Effector memory CD4-positive, alpha-beta T cell (primary cell): ENCODE measurements at regions not wholly inside any gene's neighbourhood (a gene's known extent, or its start where the extent isn't known, plus 50 kb on each side); places are given as distances from the start of the nearest gene placed in this dataset.

Experiments
- DNase-seq, 3 donors: peaks; one replicate each; pipeline ENCODE4 v3.0.0-alpha.2; 2020
- H3K27ac ChIP-seq: 2 replicates; pipeline ENCODE4 v1.7.0; 2013; ENCODE audit warnings: mild to moderate bottlenecking, low read length, moderate library complexity; ENCODE audit not compliant: insufficient read depth, poor library complexity, severe bottlenecking
- H3K27me3 ChIP-seq: replicated peaks from 2 replicates; pipeline ENCODE4 v1.7.0; 2013; ENCODE audit warnings: mild to moderate bottlenecking, low read length; ENCODE audit not compliant: insufficient read depth, control insufficient read depth, poor library complexity, severe bottlenecking
- H3K36me3 ChIP-seq: 2 replicates; pipeline ENCODE4 v1.7.0; 2013; ENCODE audit warnings: mild to moderate bottlenecking, low read length, moderate library complexity; ENCODE audit not compliant: control insufficient read depth, insufficient read depth
- H3K4me1 ChIP-seq: 2 replicates; pipeline ENCODE4 v1.7.0; 2013; ENCODE audit warnings: low read length, mild to moderate bottlenecking; ENCODE audit not compliant: control insufficient read depth, insufficient read depth, poor library complexity, severe bottlenecking
- H3K4me3 ChIP-seq: 2 replicates; pipeline ENCODE4 v1.7.0; 2013; ENCODE audit warnings: low read length, low read depth, mild to moderate bottlenecking; ENCODE audit not compliant: insufficient read depth, poor library complexity, severe bottlenecking
- H3K9me3 ChIP-seq: 2 replicates; pipeline ENCODE4 v1.7.0; 2013; ENCODE audit warnings: mild to moderate bottlenecking, low read length, moderate library complexity; ENCODE audit not compliant: control insufficient read depth

DNA sequence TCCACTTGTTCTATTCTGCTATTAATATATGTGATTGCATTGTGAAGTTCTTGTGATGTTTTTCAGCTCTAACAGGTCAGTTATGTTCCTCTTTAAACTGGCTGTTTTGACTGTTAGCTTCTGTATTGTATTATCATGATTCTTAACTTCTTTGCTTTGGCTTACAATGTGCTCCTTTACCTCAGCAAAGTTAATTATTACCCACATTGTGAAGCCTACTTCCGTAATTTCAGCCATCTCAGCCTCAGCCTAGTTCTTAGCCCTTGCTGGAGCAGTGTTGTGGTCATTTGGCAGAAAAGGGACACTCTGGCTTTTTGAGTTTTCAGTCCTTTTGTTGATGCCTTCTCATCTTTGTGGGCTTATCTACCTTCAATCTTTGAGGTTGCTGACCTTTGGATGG lies 440.2 kb downstream of the TBC1D32 start:
- DNase-seq = no peak
- H3K36me3 ChIP-seq = no peaks in the 10 kb centered on the region
- H3K27me3 ChIP-seq = no peaks in the 10 kb centered on the region
- H3K9me3 ChIP-seq = no peaks in the 10 kb centered on the region
- no peak overlapping the region for H3K4me3 ChIP-seq
- H3K4me1 ChIP-seq = no peaks in the 10 kb centered on the region
- no peak overlapping the region for H3K27ac ChIP-seq

DNA sequence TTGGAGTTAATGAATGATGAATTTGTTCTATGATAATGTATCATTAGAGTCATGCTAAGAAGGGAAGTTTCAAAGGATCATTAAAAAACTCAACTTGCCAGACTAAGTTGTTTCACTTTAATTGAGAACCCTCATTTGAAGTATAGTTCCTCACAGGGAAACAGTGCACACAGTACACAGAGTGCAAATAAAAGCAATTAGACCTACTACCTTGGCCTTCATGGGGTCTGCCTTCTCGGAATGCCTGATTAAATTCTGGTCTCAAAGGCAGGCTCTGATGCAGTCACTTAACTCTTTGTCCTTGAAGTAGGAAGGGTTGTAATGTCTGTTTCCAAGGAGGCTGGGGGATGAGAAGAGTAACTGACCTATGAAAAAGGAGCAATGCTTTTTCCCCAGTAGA lies 457.3 kb downstream of the TBC1D32 start:
- Histone ChIP-seq H3K9me3 (no peaks in the 10 kb centered on the region), H3K27me3 (no peaks in the 10 kb centered on the region), H3K4me1 (no peaks in the 10 kb centered on the region), H3K36me3 (no peaks in the 10 kb centered on the region), H3K4me3 (no peak overlapping the region), H3K27ac (no peak overlapping the region)
- no peak for DNase-seq

DNA sequence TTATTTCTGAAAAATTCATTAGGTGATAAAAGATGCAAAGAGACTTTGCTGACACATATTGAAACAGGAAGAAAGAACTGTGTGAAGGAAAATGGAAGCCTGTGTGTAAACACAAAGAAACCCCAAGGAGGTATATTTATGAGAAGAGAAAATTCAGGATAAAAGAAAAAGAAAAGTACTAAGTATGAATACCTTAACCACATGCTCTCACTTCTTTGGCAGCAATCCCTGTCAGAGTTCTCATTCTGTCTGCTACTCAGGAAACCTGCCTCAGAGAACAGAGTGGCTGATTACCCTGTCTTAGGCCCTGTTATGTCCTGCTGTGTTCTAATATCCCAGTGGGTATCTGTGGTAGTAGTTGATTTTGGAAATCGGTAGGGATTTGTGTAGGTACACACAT lies 457.9 kb downstream of the TBC1D32 start:
- no peaks in the 10 kb centered on the region for H3K4me1 ChIP-seq

DNA sequence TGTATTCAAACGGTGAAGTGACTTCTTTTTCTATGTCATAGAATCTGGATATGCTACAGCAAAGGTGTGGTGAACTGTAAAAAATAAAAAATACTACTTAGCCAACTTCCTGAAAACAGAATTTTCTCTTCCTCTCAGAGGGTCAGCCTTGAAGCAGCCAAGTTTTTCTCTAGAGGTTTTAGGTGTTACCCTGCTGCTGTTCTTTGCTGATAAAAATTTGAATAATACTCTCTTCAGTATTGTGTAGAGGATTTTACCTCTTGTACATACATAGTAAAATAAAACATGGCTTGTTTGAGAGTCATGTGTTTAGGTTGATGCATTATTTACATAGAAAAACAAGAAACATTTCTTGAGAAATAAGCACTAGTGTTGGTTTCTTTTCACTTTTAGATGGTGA lies 458.4 kb downstream of the TBC1D32 start:
- H3K4me1 ChIP-seq = no peaks in the 10 kb centered on the region
- no peaks in the 10 kb centered on the region for H3K9me3 ChIP-seq
- H3K36me3 ChIP-seq = no peaks in the 10 kb centered on the region
- no peak overlapping the region for H3K4me3 ChIP-seq
- no peak overlapping the region for H3K27ac ChIP-seq
- DNase-seq = no peak
- no peaks in the 10 kb centered on the region for H3K27me3 ChIP-seq

More for the DNA sequence above, 457.9 kb downstream of the TBC1D32 start:
- Histone ChIP-seq H3K27ac (no peak overlapping the region), H3K27me3 (no peaks in the 10 kb centered on the region), H3K36me3 (no peaks in the 10 kb centered on the region), H3K4me3 (no peak overlapping the region), H3K9me3 (no peaks in the 10 kb centered on the region)
- DNase-seq = no peak

DNA sequence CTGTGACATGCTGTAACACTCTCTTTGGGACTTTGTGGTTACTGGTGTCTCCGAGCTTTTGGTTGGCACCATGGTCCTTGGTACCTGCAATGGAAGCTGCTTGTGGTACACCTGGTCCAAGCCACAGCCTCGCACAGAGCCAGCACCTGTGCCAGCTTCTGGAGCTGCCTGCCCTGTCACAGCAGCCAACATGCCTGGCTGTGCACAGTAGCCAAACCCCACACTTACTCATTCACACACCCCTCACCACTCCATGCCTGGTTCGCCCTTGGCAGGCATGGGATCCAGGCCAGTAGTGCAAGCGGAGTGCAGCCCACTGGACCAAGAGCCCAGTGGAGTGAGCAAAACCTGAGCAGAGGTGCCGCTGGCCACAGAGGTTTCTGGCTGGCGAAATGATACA lies 459.9 kb downstream of the TBC1D32 start:
- Histone ChIP-seq H3K27me3 (no peaks in the 10 kb centered on the region), H3K9me3 (no peaks in the 10 kb centered on the region), H3K4me1 (no peaks in the 10 kb centered on the region), H3K36me3 (no peaks in the 10 kb centered on the region), H3K27ac (no peak overlapping the region), H3K4me3 (no peak overlapping the region)
- no peak for DNase-seq

DNA sequence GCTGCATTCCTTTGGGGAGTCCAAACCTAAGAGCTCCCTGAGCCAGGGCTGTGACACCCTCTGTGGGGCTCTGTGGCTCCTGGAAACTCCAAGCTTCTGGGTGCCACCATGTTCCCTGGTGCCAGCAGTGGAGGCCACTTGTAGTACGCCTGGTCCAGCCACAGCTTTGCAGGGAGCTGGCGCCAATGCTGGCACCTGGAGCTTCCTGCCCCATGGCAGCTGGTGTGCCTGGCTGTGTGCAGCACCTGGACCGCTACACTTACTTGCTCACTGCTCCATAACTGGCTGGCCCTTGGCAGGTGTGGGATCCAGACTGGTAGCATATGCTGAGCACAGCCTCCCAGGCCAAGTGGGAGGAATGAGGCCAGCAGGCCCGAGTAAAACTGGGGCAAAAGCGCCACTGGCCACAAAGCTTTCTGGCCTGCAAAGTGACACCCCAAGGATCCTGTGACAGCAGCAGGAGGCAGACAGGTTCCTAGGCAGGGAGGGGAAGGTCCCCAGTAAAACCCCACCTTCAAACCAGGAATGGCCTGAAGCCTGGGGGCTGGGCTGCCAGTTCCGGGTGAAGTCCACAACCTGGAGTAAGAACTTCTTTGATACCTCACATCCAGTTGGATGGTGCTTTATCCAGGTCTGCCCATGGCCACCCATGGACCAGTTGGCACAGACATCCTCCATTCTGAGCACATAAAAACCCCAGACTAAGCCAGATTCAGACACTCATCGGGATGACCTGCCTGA lies 461.0 kb downstream of the TBC1D32 start:
- Histone ChIP-seq H3K36me3 (no peaks in the 10 kb centered on the region), H3K4me3 (no peak overlapping the region), H3K4me1 (no peaks in the 10 kb centered on the region), H3K9me3 (no peaks in the 10 kb centered on the region), H3K27ac (no peak overlapping the region), H3K27me3 (no peaks in the 10 kb centered on the region)
- DNase-seq = no peak

DNA sequence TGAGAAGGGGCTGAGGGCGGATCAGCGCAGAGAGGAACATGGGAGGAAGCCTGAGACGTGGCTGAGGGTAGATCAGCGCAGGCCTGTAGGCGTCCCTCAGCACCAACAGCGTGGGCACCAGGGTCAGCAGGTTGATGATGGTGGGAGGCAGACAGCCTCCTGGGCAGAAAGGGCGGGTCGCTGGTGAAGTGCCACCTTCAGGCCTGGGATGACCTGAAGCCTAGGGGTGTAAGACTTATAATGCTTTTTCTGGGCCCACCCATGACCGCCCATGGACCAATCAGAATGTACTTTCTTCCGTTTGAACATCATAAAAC lies 462.1 kb downstream of the TBC1D32 start:
- Histone ChIP-seq H3K4me1 (no peaks in the 10 kb centered on the region), H3K27me3 (no peaks in the 10 kb centered on the region), H3K36me3 (no peaks in the 10 kb centered on the region), H3K9me3 (no peaks in the 10 kb centered on the region), H3K27ac (no peak overlapping the region), H3K4me3 (no peak overlapping the region)
- DNase-seq = no peak

DNA sequence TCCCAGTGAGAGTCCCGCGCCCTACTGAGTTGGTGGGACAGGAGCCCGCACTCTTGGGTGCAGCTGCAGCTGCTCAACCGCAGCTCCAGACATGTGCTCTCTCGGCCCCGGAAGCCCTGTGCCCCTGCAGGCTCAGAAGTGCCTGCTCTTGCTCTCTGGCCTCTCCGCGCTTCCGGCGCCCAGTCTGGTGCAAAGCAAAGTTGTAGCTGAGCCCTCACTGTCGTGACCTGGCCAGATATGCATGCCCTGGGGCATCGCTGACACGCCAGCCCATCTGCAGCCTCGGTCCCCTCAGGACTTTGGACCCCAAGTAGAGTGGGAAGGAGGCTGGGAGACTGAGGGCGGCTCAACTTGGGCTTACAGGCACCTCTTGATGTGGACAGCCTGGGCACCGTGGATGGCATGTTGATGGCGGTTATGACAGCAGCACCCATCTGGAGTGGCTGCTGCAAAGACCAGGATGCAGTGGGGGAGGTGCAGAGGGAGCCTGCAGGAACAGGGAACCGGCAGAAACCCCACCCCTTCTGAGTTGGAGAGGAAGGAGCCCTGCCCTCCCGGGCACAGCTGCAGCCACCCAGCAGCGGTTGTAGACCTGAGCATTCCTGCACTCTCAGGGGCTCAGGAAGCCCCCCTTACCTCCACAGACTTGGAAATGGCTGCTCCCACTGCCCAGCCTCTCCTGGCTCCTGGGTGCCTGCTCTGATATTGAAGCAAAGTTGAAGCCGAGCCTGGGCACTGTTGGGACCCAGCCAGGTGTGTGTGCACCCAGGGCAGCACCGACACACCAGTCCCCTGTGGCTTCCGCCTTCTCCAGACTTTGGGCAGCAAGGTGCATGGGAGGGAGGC lies 462.6 kb downstream of the TBC1D32 start:
- Histone ChIP-seq H3K4me3 (no peak overlapping the region), H3K27ac (no peak overlapping the region), H3K27me3 (no peaks in the 10 kb centered on the region), H3K36me3 (no peaks in the 10 kb centered on the region), H3K4me1 (no peaks in the 10 kb centered on the region), H3K9me3 (no peaks in the 10 kb centered on the region)
- DNase-seq = no peak

DNA sequence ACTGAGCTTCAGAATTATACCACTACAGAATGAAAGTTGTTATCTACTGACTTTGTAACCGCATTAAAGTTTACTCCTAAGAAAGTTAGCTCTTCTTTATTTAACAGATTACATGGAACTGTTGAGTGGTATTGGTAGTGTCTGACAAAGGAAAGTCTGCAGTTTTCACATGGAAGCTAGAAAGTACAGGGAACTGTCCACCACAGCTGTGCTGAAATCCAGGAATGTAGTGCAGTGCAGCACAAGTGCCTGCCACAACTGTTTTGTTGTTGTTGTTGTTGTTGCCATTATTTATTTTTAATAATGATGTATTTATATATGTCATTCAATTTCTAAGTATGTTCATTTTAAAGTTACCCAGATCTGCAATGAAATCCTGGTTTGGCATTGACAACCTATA lies 464.9 kb downstream of the TBC1D32 start:
- no peak for DNase-seq
- no peaks in the 10 kb centered on the region for H3K36me3 ChIP-seq
- no peak overlapping the region for H3K27ac ChIP-seq
- H3K27me3 ChIP-seq = no peaks in the 10 kb centered on the region
- no peaks in the 10 kb centered on the region for H3K4me1 ChIP-seq
- H3K9me3 ChIP-seq = no peaks in the 10 kb centered on the region
- no peak overlapping the region for H3K4me3 ChIP-seq

DNA sequence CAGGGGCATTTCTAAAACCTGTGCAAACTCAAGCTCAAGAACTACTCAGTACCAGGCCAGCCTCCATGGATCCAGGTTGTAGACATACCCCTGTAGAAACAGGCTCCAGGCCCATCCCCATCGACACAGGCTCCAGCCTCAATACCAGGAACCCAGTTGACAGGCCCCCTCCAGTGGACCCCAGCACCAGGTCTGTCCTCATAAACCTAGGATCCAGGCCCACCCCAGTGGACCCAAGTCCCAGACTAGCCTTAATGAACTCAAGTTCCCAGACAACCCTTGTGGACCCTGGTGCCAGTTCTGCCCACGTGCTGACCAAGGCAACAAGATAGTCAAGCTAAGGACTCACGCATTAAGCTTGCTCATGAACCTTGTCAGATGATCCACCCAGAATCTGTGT lies 476.9 kb downstream of the TBC1D32 start:
- Histone ChIP-seq H3K4me3 (no peak overlapping the region), H3K27ac (no peak overlapping the region), H3K36me3 (no peaks in the 10 kb centered on the region), H3K4me1 (no peaks in the 10 kb centered on the region), H3K9me3 (no peaks in the 10 kb centered on the region), H3K27me3 (no peaks in the 10 kb centered on the region)
- DNase-seq = no peak
